IMR-90 (cell line): ENCODE measurements at regions not wholly inside any gene's neighbourhood (a gene's known extent, or its start where the extent isn't known, plus 50 kb on each side); places are given as distances from the start of the nearest gene placed in this dataset.

Experiments used
- ATAC-seq: fragments of 200-7000 bp; cut with Tn5 transposase; 2 replicates; pipeline ENCODE4 v1.9.1; 2020; ENCODE audit warnings: low read depth, mild to moderate bottlenecking, moderate library complexity
- BruUV-seq: library from RNA; stranded (reverse); fragments of 400-500 nt; replicated peaks from 2 replicates; lab custom pipeline; 2021; lab: Mats Ljungman, UMichigan
- CTCF ChIA-PET: fragments of 300-600 bp; formaldehyde crosslinking; extraction: SDS; loops from one replicate; lab custom pipeline; 2021; ENCODE audit warnings: antibody characterized with exemption; lab: Yijun Ruan, JAX
- POLR2A ChIA-PET: fragments of 300-600 bp; sonication (Branson Sonifier 250); formaldehyde crosslinking; loops from one replicate; lab custom pipeline; 2022; ENCODE audit warnings: antibody characterized with exemption; ENCODE audit not compliant: unreplicated experiment; lab: Charles Lee
- DNase-seq: peaks from one replicate; pipeline ENCODE4 v3.0.0; 2013
- H2AFZ ChIP-seq: replicated peaks from 2 replicates; pipeline ENCODE3; 2013; ENCODE audit warnings: low read length, mild to moderate bottlenecking; ENCODE audit not compliant: poor library complexity
- H2AK5ac ChIP-seq: 2 replicates; pipeline ENCODE4 v1.6.1; 2013; ENCODE audit warnings: low read depth, low read length, inconsistent platforms
- H2AK9ac ChIP-seq: replicated peaks from 2 replicates; pipeline ENCODE3; 2013; ENCODE audit warnings: mild to moderate bottlenecking, low read depth, low read length, moderate library complexity; ENCODE audit not compliant: poor library complexity
- H2BK120ac ChIP-seq: 2 replicates; pipeline ENCODE4 v1.6.1; 2013; ENCODE audit warnings: low read depth, low read length, inconsistent platforms
- H2BK15ac ChIP-seq: 3 replicates; pipeline ENCODE4 v1.6.1; 2013; ENCODE audit warnings: low read depth, low read length, inconsistent platforms
- H2BK20ac ChIP-seq: 2 replicates; pipeline ENCODE4 v1.6.1; 2013; ENCODE audit warnings: low read depth, mild to moderate bottlenecking, inconsistent platforms, low read length, moderate library complexity
- H2BK5ac ChIP-seq: 2 replicates; pipeline ENCODE4 v1.6.1; 2013; ENCODE audit warnings: mild to moderate bottlenecking, low read depth, low read length, inconsistent platforms; ENCODE audit not compliant: poor library complexity, severe bottlenecking
- H3K14ac ChIP-seq: replicated peaks from 2 replicates; pipeline ENCODE4 v1.6.1; 2013; ENCODE audit warnings: low read depth, low read length, inconsistent platforms
- H3K18ac ChIP-seq: 2 replicates; pipeline ENCODE4 v1.6.1; 2013; ENCODE audit warnings: low read depth, low read length, control low read depth
- H3K23ac ChIP-seq: 2 replicates; pipeline ENCODE4 v1.6.1; 2013; ENCODE audit warnings: low read depth, low read length, inconsistent platforms
- H3K27ac ChIP-seq: 2 replicates; pipeline ENCODE4 v1.5.1; 2013; ENCODE audit warnings: mild to moderate bottlenecking, control low read depth, low read length; ENCODE audit not compliant: insufficient read depth
- H3K27me3 ChIP-seq: 2 replicates; pipeline ENCODE4 v1.6.1; 2013; ENCODE audit warnings: low read length; ENCODE audit not compliant: control insufficient read depth, insufficient read depth
- H3K36me3 ChIP-seq: 2 replicates; pipeline ENCODE4 v1.6.1; 2013; ENCODE audit warnings: low read length, mixed read lengths; ENCODE audit not compliant: control insufficient read depth, insufficient read depth
- H3K4ac ChIP-seq: 2 replicates; pipeline ENCODE4 v1.6.1; 2013; ENCODE audit warnings: low read depth, low read length, inconsistent platforms
- H3K4me1 ChIP-seq: 2 replicates; pipeline ENCODE4 v1.6.1; 2013; ENCODE audit warnings: low read length, mixed read lengths; ENCODE audit not compliant: control insufficient read depth, insufficient read depth
- H3K4me2 ChIP-seq: 2 replicates; pipeline ENCODE4 v1.6.1; 2013; ENCODE audit warnings: low read depth, mild to moderate bottlenecking, control low read depth, low read length, moderate library complexity
- H3K4me3 ChIP-seq: 2 replicates; pipeline ENCODE4 v1.5.1; 2013; ENCODE audit warnings: low read depth, mild to moderate bottlenecking, control low read depth, low read length, moderate library complexity; ENCODE audit not compliant: insufficient read depth
- H3K56ac ChIP-seq: 2 replicates; pipeline ENCODE4 v1.6.1; 2013; ENCODE audit warnings: low read length, inconsistent platforms; ENCODE audit not compliant: insufficient read depth; ENCODE audit errors: extremely low read depth
- H3K79me1 ChIP-seq, 2 experiments: 2 replicates each; pipeline ENCODE4 v1.6.1; 2013; ENCODE audit warnings: low read length in 2 of 2, inconsistent platforms in 1 of 2, low read depth in 1 of 2
- H3K9ac ChIP-seq: 2 replicates; pipeline ENCODE4 v1.6.1; 2013; ENCODE audit warnings: low read depth, low read length, control low read depth
- H3K9me1 ChIP-seq: 2 replicates; pipeline ENCODE4 v1.6.1; 2013; ENCODE audit warnings: low read length, inconsistent platforms; ENCODE audit not compliant: insufficient read depth
- H3K9me3 ChIP-seq: 2 replicates; pipeline ENCODE4 v1.6.1; 2013; ENCODE audit warnings: low read length; ENCODE audit not compliant: control insufficient read depth, insufficient read depth
- H4K20me1 ChIP-seq: 2 replicates; pipeline ENCODE4 v1.6.1; 2013; ENCODE audit warnings: low read length, inconsistent platforms; ENCODE audit not compliant: insufficient read depth
- H4K5ac ChIP-seq: 2 replicates; pipeline ENCODE4 v1.6.1; 2013; ENCODE audit warnings: mild to moderate bottlenecking, low read depth, low read length, control low read depth
- H4K8ac ChIP-seq, 2 experiments: 2 replicates each; pipeline ENCODE4 v1.6.1; 2013; ENCODE audit warnings: low read depth in 2 of 2, low read length in 2 of 2, control low read depth in 1 of 2, inconsistent platforms in 1 of 2
- H4K91ac ChIP-seq: 2 replicates; pipeline ENCODE4 v1.6.1; 2013; ENCODE audit warnings: low read depth, low read length, inconsistent platforms; ENCODE audit not compliant: insufficient read depth
- CEBPB ChIP-seq: IDR thresholded peaks from 2 replicates; pipeline ENCODE4 v1.6.1; 2012; ENCODE audit warnings: low read depth, low read length, improper control_type of control experiment
- MAFK ChIP-seq: IDR thresholded peaks from 2 replicates; pipeline ENCODE4 v1.6.1; 2012; ENCODE audit warnings: low read depth, low read length, improper control_type of control experiment
- MAZ ChIP-seq: IDR thresholded peaks from 2 replicates; pipeline ENCODE4 v1.6.1; 2012; ENCODE audit warnings: low read depth, mild to moderate bottlenecking, low read length, improper control_type of control experiment, moderate library complexity, borderline replicate concordance
- RFX5 ChIP-seq: IDR thresholded peaks from 2 replicates; pipeline ENCODE4 v1.8.0; 2012; ENCODE audit warnings: low read depth, mild to moderate bottlenecking, low read length, moderate library complexity
- WGBS, 2 experiments: methylation state at CpG; one replicate each; pipeline versions ENCODE4 v1.1.5 to v1.1.7; 2013; ENCODE audit warnings: missing lambda C conversion rate in 2 of 2; ENCODE audit not compliant: insufficient read length in 1 of 2; ENCODE audit errors: extremely low coverage in 2 of 2; 5-methylcytosine and 5-hydroxymethylcytosine counted together
- dilution Hi-C: fragments of 300-500 bp; cut with HindIII; formaldehyde crosslinking; loops from one replicate; pipeline ENCODE4 v1.14.3; 2018; ENCODE audit warnings: low sequenced_read_pairs; ENCODE audit not compliant: unreplicated experiment
- in situ Hi-C: fragments of 300-500 bp; cut with MboI; formaldehyde crosslinking; loops from 3 replicates; pipeline ENCODE4 v1.14.3; 2019; ENCODE audit warnings: low sequenced_read_pairs, inconsistent platforms, mixed read lengths
- intact Hi-C: fragments of 100-400 bp; cut with micrococcal nuclease; formaldehyde crosslinking; loops from 2 replicates; pipeline ENCODE4 v1.10.0; 2022

DNA sequence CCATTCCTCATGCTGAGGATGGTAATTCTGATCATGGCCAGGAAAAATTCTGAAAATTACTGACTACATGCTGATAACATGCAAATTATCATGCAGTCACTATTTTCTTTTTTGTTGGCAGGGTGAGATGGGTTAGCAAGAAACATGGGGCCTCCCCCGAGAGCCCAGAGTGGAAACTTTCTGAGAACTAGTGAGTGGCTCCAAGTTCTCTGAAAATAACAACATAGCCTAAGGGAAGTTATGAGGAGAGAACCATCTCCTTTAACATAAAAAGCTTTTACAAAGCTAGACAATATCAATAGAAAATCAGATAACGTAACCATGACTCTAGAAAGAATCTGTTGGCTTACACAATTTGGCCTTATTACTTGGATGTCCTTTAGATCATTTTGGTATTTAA lies 254.2 kb downstream of the PLOD2 start:
- no peak overlapping the region for H2BK120ac ChIP-seq
- BruUV-seq: no TSS peak
- H4K91ac ChIP-seq: no peak overlapping the region
- H2BK20ac ChIP-seq: no peak overlapping the region
- no peak overlapping the region for H2AFZ ChIP-seq
- ATAC-seq (no peak), DNase-seq (no peak)
- H4K8ac ChIP-seq: no peak overlapping the region
- no peak overlapping the region for H3K4ac ChIP-seq
- ChIA-PET POLR2A (no interaction called here), CTCF (no interaction called here)
- H2AK9ac ChIP-seq: no peak overlapping the region
- no peak overlapping the region for H3K4me2 ChIP-seq
- H2AK5ac ChIP-seq: no peak overlapping the region
- H3K18ac ChIP-seq: no peak overlapping the region
- dilution Hi-C loops: no loop called here
- in situ Hi-C loops: no loop called here
- H3K56ac ChIP-seq: no peak overlapping the region
- TF ChIP-seq MAFK (no peak), MAZ (no peak), RFX5 (no peak), CEBPB (no peak)
- no peaks in the 10 kb centered on the region for H3K9me3 ChIP-seq
- no peak overlapping the region for H3K4me3 ChIP-seq
- H3K4me1 ChIP-seq: no peaks in the 10 kb centered on the region
- H3K27me3 ChIP-seq: no peaks in the 10 kb centered on the region
- H3K9ac ChIP-seq: no peak overlapping the region
- H4K20me1 ChIP-seq: no peaks in the 10 kb centered on the region
- no peak overlapping the region for H2BK15ac ChIP-seq
- H2BK5ac ChIP-seq: no peak overlapping the region
- no CpG with 5 or more reads among the region's 2 CpGs for WGBS, 2 experiments
- H3K36me3 ChIP-seq: no peaks in the 10 kb centered on the region
- H3K23ac ChIP-seq: no peak overlapping the region
- H3K14ac ChIP-seq: no peak overlapping the region
- no peaks in the 10 kb centered on the region for H3K9me1 ChIP-seq
- intact Hi-C loops: no loop called here
- H4K5ac ChIP-seq: no peak overlapping the region
- no peaks in the 10 kb centered on the region for H3K79me1 ChIP-seq
- no peak overlapping the region for H3K27ac ChIP-seq
